GM21515 (cell line): ENCODE measurements at regions not wholly inside any gene's neighbourhood (a gene's known extent, or its start where the extent isn't known, plus 50 kb on each side); places are given as distances from the start of the nearest gene placed in this dataset.
"Not testable (repeated sequence)": the region's sequence is repeated elsewhere in the genome, so short reads cannot be mapped to it uniquely, and the experiment has no call there.

Source experiments
- ATAC-seq: cut with Tn5 transposase; IDR thresholded peaks from one replicate; pipeline ENCODE4 v1.9.1; 2021; ENCODE audit not compliant: unreplicated experiment

DNA sequence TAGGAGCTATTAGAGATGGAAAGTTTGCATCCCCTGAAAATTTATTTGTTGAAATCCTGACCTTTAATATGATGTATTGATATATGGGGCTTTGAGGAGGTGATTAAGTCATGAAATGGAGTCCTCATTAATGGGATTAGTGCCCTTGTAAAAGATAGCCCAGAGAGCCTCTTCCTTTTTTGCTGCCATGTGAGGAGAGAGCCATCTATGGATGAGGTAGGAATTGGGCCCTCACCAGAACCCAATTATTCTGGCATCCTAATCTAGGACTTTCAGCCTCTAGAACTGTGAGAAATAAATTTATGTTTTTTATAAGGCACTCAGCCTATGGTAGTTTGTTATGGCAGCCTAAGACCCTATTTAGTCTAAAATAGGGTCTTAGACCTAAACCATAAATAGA is 250.2 kb upstream of the SLITRK1 start:
- ATAC-seq: no peak

DNA sequence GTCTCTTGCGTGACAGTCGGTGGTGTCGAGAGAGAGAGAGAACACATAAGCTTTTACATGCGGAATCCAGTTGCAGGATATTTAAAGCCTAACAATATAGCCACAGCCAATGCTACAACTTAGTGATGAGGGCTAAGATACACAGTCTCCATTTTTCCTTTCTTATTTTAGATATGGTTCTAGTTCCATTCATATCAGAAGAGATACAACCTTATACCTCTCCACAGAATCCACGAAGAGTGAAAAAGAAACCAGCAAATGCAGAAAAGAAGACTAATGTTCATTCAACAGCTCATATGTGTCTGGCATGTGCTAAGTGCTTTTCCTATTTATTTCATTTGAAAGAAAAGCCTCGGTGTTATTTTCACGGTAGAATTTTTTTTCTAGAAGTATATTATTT is 249.0 kb upstream of the SLITRK1 start:
- ATAC-seq: no peak

DNA sequence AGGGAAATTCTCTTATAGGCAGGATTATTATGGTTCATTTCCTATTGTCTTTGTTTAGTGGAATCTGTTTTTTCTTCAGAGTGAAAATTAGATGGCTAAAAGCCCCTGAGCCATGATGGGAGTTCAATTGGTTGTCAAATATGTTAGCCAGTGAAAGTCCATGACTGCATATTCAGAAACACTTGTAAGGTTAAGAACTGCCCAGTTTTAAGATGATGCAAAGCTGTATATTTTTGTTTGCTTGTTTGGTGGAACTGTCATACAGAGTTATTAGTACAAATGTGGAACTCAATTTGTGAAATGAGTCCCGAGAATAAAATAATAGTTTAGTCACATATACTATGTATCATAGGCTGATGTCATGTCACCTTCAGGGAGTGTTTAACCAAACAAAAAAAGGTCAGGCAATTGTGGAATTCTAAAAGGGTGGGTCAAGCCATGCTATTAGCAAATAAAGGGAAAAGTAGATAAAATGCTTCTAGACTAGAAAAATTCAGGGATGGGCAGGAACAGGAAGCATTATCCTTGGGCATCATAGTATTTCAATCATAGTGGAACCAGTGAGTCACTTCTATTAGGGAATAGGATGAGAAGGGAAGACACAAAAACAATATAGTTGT is 248.3 kb upstream of the SLITRK1 start:
- no peak for ATAC-seq

DNA sequence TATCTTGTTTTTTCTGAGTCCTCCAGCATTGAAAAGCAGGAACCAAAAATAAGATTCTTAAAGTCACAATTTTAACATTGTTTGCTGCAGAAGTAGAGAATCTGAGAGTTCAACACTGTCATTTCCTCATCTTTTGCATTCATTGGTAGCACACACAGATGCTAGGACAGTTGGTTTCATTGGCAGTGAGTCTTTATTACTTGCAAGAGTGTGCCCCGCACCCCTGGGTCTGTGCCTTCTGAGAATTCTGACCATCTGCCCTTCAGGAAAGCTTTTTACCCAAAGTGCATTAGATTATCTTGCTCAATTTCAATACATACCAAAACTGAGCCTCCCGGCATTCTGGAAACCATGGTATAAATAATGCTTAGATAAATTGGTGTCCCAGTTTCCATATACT is 247.7 kb upstream of the SLITRK1 start:
- no peak for ATAC-seq

DNA sequence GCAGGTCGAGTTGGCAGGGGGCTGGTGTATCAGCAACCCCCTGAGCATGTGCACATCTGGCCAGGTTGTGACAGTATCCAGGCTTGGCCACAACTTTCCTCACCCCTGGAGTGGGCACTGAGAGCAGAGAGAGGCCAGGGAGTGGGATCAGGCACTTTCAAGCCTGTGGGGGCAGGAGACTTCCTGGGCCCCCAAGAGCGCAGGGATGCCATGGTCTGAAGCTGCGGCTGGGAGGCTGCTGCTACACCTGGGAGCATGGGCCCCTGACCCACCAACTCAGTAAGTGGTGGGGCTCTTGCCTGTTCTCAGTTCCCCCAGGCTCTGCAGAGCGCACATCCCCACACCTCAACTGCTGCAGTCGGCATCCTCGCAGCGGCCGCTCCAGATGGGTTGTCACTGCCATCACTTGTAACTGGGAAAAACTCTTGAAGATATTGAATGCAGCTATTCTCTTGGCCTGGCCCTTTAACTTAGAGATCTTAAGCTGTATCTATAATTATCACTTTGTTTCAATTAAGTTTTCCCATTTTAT is 245.4 kb upstream of the SLITRK1 start:
- ATAC-seq: no peak

DNA sequence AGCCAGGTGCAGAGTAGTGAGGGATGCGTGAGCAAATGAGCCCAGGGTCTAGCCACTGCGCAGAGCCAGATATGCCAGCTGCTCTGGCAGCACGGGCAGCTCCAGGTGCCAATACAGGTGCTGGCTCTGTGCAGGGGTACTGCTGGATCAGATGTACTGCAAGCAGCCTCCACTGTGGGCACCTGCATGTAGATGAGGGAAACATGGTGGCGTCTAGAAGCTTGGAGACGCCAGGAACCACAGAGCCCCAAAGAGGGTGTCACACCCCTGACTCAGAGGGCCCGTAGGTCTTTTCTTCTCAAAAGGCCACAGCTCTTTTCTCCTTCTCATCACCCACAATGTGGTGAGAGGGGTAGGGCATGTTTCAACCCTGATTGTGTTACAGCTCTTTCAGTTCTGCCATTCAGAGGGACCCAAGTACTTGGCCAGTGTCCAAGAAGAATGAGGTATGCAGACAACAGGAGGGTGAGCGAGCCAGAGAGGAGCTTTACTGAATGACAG is 244.4 kb upstream of the SLITRK1 start:
- no peak for ATAC-seq

DNA sequence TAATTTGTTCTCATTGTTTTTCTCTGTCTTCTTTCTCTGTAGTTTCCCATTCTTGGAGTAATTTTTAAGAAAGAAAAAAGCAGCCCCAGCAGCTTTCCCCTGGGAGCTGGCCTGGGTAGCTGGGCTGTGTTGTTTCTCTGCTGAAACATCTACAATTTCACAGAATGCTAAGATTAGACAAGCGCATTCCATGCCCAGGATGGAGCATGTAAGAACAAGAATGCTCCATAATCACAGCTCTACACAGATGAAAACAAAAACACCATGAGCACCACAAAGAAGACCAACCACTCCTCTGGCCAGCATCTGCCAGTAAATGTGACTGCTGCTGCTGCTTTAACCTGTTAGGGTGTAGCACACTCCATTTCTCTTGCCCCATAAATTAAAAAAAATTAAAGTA is 239.2 kb upstream of the SLITRK1 start:
- ATAC-seq: no peak

DNA sequence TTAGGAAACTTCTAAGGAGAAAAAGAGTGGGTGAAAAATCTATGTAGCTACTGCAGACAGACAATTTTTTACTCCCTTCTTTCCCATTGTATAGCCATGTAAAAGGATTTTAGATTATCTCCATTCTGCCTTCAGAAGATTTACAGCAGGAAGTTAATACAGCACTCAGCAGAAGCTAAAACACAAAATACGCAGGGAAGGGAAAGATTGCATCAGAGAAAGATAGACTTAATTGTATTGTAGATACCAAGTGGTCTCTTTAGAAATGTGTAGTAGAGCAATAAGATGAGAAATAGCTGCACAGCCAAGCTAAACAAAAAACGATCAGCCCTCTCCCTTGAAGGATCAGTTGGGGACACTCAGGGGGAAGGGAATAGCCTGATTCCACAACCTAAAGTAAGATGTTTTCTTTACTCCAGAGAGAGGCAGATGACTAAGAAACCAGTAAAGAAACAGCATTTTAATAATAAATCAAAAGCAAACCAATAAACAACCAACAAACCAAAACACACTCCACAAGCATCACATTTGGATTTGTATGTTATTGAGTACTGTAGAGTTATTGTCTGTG is 236.7 kb upstream of the SLITRK1 start:
- no peak for ATAC-seq

DNA sequence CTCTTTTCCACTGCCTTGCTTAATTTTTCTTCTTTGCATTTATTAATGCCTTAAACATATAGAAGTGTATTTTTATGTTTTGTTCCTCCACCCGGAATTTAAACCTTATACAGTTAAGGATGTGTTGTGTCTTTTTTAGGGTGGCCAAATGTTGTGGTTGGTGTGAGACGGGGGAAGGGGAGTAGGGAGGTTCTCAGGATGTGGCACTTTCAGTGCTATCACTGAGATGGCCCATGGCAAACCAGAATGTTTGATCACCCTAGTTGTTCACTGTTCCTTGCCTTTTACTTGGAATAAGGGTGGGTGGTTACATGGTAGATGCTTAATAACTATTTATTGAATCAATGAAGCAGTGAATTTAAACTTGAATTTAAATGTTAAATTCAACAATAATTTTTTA is 216.0 kb upstream of the SLITRK1 start:
- no peak for ATAC-seq

DNA sequence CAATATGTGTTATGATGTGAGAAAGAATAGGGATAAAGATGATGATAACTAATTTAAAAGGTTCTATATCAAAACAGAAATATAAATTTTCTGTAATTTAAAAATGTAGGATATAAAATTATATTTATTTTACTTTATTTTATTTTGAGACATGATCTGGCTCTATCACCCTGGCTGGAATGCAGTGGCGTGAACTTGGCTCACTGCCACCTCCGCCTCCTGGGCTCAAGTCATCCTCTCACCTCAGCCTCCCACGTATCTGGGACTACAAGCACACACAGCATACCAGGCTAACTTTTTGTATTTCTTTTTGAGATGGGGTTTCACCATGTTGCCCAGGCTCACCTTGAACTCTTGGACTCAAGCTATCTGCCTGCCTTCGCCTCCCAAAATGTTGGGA is 214.9 kb upstream of the SLITRK1 start:
- ATAC-seq: no peak

DNA sequence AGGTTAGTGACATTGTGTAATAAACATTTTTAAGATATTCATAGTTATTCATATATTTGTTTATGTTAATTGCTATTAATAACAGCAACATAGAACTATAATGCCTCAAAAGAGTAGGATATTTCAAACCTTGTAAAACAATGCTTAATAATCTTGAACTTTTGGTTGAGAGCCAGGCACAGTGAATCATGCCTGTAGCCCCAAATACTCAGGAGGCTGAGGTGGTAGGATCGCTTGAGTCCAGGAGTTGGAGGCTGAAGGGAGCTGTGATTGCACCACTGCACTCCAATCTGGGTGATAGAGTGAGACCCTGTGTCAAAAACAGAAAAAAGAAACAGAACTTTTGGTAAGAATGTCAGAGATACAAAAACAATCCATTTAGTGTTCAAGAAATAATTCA is 213.9 kb upstream of the SLITRK1 start:
- ATAC-seq: no peak

DNA sequence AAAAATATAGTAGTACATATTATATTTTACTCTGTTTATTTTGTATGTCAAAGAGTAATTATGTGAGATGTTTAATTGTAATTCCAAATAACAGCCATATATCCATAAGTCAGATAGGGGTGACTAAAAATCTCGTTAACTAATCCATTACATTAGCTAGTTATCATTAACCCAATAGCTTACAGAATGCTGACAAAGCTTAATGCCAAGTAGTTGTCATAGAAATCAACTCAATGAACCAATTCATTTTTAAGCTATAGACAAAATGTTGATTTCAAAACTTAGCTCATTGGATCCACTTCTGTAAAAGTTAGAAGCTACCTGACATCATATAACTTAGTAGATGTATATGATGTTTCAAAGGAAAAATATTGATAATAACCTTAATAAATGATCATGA is 206.7 kb upstream of the SLITRK1 start:
- no peak for ATAC-seq

DNA sequence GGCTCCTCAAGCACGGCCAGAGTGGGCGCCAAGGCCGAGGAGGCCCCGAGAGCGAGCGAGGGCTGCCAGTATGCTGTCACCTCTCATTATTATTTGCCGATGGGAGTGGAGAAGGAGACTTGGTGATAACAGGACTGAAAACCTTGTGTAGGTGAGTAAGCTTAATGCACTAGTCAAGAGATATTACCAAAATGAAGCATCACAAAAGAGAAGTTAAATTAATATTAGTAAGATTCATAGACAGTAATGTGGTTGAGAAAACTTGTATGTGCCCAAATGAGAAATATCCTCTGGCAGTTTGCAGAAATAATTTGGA is 204.5 kb upstream of the SLITRK1 start:
- ATAC-seq: no peak

DNA sequence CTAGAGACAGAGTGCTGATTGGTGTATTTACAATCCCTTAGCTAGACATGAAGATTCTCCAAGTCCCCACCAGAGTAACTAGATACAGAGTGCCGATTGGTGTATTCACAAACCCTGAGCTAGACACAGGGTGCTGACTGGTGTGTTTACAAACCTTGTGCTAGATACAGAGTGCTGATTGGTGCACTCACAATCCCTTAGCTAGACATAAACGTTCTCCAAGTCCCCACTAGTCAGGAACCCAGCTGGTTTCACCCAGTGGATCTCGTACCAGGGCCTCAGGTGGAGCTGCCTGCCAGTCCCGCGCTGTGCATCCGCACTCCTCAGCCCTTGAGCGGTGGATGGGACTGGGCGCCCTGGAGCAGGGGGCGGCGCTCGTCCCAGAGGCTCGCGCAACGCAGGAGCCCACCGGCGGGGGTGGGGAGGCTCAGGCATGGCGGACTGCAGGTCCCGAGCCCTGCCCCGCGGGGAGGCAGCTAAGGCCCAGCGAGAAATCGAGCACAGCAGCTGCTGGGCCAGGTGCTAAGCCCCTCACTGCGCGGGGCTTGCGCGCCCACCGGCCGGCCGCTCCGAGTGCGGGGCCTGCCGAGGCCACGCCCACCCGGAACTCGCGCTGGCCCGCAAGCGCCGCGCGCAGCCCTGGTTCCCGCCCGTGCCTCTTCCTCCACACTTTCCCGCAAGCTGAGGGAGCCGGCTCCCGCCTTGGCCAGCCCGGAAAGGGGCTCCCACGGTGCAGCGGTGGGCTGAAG is 204.0 kb upstream of the SLITRK1 start:
- ATAC-seq: not testable (repeated sequence)

DNA sequence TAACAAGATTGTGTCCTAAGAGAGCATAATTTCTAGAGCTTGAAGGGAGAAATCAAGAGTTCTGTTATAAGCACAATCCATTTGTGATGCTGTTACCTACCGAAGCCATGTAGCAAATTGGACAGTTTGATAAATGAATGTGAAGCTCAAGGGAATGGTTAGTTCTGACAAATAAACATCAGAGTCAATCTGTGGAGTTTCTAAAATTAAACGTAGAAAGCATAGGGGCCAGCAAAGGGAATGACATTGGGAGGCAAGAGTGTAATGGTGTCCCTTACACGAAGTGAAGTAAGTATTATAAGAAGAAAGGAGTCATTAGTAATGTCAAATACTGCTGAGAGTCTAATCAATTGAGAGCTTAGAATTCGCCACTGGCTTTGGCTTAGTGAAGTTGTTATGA is 200.2 kb upstream of the SLITRK1 start:
- no peak for ATAC-seq

DNA sequence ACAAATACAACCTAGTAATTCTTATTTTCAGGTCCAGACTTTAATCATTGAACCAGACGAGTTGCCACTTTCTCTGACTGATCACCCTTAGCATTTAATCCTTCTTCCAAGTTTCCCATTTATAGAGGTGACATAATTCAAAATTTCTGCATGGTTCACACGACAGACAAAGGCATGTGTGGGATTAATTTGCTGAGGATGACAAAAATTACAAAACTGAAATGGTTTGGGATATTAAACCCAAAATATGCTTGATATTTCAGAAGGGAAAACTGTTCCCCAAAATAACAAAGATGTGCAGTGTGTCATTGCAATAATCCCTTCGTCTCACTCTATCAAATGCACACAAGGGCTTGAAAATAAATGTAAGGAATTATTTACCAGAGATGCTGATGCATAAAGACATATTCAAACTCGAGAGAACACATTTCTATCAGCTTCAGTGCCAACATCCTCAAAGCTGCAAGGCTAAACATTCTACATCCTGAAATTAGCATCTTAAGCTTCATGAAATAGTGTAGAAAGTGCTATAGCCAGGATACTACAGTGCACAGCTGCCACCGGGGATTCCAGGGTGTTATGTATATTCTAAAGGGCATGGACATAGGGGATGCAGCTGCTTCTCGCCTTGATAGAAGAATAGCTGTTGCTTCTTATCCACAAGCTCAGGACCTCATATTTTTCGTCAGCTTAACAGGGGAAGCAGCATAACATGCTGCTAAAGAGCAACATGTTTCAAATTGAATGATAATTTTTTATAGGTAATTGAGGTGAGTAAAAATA is 198.7 kb upstream of the SLITRK1 start:
- no peak for ATAC-seq

DNA sequence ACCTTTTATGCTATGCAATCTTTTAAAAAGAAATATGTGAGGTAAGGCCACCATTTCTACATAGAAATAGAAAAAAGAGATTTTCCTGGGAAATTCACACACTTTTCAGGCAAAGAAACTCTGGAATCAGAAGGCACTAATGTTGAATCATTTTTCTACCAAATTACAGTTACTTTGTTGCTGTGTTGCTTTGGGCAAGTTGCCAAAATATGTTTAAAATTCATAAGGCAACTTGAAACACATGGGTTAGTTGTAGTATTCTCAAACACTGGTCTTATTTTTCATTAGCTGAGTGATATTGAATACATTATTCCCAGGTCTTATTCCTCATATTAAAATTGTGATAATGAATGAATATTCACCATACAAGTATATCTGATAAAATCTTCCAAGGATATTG is 195.0 kb upstream of the SLITRK1 start:
- no peak for ATAC-seq

DNA sequence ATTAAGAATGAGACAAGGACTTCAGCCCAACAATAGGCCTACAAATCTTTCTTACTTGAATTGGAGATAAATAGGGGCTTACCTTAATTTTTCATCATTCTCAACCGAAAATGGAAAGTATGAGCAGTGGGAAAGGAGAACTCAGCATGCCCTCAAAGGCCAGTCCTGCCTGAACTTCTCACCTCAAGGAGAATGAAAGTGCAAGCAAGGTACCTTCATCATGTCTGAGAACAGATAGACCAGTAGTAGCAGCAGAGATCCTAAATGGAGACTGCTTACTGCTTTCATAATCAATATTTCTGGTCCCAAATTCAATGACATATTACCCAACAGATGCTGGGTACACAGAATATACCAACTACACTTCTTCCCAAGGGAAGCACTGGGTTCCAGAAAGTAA is 194.0 kb upstream of the SLITRK1 start:
- ATAC-seq: no peak

DNA sequence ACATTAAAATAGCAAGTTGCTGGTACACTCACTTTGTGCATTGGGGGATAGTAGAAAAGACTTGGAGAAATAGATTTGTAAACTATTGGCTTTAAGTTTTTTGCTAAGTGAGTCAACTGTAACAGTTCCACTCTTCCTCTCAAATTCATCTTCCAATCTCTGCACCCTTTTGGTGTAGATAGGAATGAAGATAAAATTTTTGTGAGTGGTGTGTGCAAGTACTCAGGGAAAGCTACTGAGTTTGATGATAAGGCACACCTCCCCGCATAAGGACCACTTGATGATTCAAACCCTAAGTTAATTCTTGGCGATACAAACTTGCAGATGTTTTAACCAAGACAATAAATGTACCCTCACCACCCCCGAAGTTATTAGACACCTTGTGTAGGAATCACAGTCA is 168.3 kb upstream of the SLITRK1 start:
- ATAC-seq: no peak

DNA sequence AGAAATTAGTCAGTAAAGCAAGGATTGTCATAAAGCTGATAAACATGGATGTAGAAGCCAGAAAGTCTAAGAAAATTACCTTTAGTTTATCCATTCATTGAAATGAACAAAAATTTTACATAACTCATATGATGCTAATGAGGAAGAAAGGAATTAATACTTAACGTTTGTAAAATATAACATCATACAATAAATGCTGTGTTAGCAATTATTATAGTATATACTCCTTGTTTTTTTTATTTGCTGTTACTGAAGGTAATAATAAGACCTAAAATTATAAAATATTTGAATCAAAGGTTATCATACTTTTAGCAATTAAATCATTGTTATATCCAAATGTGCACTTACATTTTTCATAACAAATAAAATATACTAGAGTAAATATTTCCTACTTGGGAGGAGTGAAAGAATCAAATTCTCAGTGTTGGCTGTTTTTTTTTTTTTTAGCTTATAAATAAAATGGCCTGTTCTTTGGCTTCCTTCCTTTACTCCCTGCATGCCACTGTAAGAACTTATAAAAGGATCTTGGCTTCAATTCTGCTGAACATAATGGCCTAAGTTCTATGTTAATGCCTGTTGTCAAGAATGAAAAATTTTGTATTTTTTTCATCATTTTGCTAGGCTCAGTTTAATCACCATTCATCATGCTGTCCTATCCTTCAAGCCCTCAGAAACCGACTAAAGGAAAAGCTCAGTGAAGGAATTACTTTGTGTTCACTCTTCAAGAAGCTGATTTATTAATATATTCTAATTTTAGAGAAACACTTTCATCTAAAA is 167.4 kb upstream of the SLITRK1 start:
- no peak for ATAC-seq

DNA sequence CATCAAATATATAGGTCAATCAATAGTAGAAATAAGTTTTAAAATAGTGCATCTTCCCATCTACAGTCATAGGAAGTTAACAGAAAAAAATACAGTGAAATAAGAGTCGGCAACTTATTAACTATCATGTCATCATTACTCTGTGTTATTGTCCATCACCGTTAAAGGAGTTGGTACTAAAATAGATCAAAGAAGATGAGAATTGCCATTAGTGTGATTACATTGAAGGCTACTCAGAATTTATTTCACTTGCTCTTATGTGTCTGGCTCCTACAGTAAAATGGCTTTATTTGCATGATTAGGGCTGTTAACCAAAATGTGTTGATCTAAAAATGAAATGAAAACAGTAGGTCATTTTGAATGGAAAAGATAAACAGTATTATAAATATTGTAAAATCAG is 162.5 kb upstream of the SLITRK1 start:
- ATAC-seq: no peak
